Liver (tissue), 8 donors: ENCODE measurements at regions not wholly inside any gene's neighbourhood (a gene's known extent, or its start where the extent isn't known, plus 50 kb on each side); places are given as distances from the start of the nearest gene placed in this dataset.

Experiments
- DNase-seq: peaks from one replicate; pipeline ENCODE4 v3.0.0-alpha.2; 2017; ENCODE audit warnings: low spot score
- H3K27ac ChIP-seq, 2 donors: one replicate each; pipeline ENCODE4 v1.7.0; 2013; ENCODE audit warnings: inconsistent platforms in 2 of 2, low read length in 2 of 2, control low read depth in 1 of 2, low read depth in 1 of 2, mild to moderate bottlenecking in 1 of 2
- H3K27me3 ChIP-seq, 4 donors: one replicate each; pipeline versions ENCODE4 v1.6.1 to v1.7.0; 2013; ENCODE audit warnings: low read length in 3 of 4, inconsistent platforms in 1 of 4, mild to moderate bottlenecking in 1 of 4, moderate library complexity in 1 of 4; ENCODE audit not compliant: control insufficient read depth in 4 of 4, insufficient read depth in 4 of 4
- H3K36me3 ChIP-seq, 4 donors: one replicate each; pipeline versions ENCODE4 v1.6.1 to v1.7.0; 2013; ENCODE audit warnings: low read length in 3 of 4, mild to moderate bottlenecking in 3 of 4, low read depth in 1 of 4, moderate library complexity in 1 of 4; ENCODE audit not compliant: control insufficient read depth in 4 of 4, insufficient read depth in 3 of 4
- H3K4me1 ChIP-seq, 4 donors: one replicate each; pipeline versions ENCODE4 v1.6.1 to v1.7.0; 2013; ENCODE audit warnings: low read length in 3 of 4, mild to moderate bottlenecking in 3 of 4, moderate library complexity in 1 of 4; ENCODE audit not compliant: control insufficient read depth in 4 of 4, insufficient read depth in 4 of 4
- H3K4me3 ChIP-seq, 3 donors: one replicate each; pipeline versions ENCODE4 v1.6.1 to v1.7.0; 2013; ENCODE audit warnings: low read length in 3 of 3, control low read depth in 1 of 3, low read depth in 1 of 3, mild to moderate bottlenecking in 1 of 3
- H3K9ac ChIP-seq, 2 donors: one replicate each; pipeline ENCODE4 v1.7.0; 2013; ENCODE audit warnings: low read length in 2 of 2, mild to moderate bottlenecking in 2 of 2, moderate library complexity in 2 of 2, control low read depth in 1 of 2, low read depth in 1 of 2
- H3K9me3 ChIP-seq, 4 donors: one replicate each; pipeline versions ENCODE4 v1.6.1 to v1.7.0; 2013; ENCODE audit warnings: low read length in 3 of 4; ENCODE audit not compliant: control insufficient read depth in 4 of 4
- CTCF ChIP-seq: fragments of 150-350 bp; IDR thresholded peaks from 2 replicates; pipeline ENCODE4 v1.5.1; 2017; ENCODE audit warnings: improper control_type of control experiment, low read depth, low read length; ENCODE audit not compliant: missing input control
- FOXA1 ChIP-seq: IDR thresholded peaks from 2 replicates; pipeline ENCODE4 v1.6.1; 2016; ENCODE audit warnings: antibody characterized with exemption
- FOXA2 ChIP-seq: IDR thresholded peaks from 2 replicates; pipeline ENCODE4 v1.6.1; 2016; ENCODE audit warnings: antibody characterized with exemption
- HNF4A ChIP-seq, 2 donors: conservative IDR thresholded peaks; 2 replicates each; pipeline ENCODE4 v1.6.1; 2016; ENCODE audit warnings: antibody characterized with exemption in 2 of 2, mild to moderate bottlenecking in 2 of 2
- HNF4G ChIP-seq: IDR thresholded peaks from 2 replicates; pipeline ENCODE4 v1.6.1; 2016; ENCODE audit warnings: antibody characterized with exemption
- JUND ChIP-seq, 2 donors: IDR thresholded peaks; 2 replicates each; pipeline ENCODE4 v1.6.1; 2016; ENCODE audit warnings: antibody characterized with exemption in 2 of 2
- NR2F2 ChIP-seq: IDR thresholded peaks from 2 replicates; pipeline ENCODE4 v1.6.1; 2016; ENCODE audit warnings: antibody characterized with exemption
- RXRA ChIP-seq, 2 donors: IDR thresholded peaks; 2 replicates each; pipeline ENCODE4 v1.6.1; 2017 to 2018; ENCODE audit warnings: antibody characterized with exemption in 2 of 2, mild to moderate bottlenecking in 1 of 2
- SP1 ChIP-seq: IDR thresholded peaks from 2 replicates; pipeline ENCODE4 v1.6.1; 2018; ENCODE audit warnings: antibody characterized with exemption, mild to moderate bottlenecking
- TAF1 ChIP-seq: conservative IDR thresholded peaks from 2 replicates; pipeline ENCODE4 v1.6.1; 2016; ENCODE audit warnings: antibody characterized with exemption, mild to moderate bottlenecking
- ZBTB33 ChIP-seq: IDR thresholded peaks from 2 replicates; pipeline ENCODE4 v1.6.1; 2016; ENCODE audit warnings: antibody characterized with exemption
- WGBS: extraction: QIAGEN DNeasy Blood & Tissue Kit; methylation state at CpG from one replicate; pipeline ENCODE4 v1.1.7; 2013; 5-methylcytosine and 5-hydroxymethylcytosine counted together
- TF ChIP-seq, protein P1 (sequence below): IDR thresholded peaks from 2 replicates; pipeline ENCODE4 v1.6.1; 2016; ENCODE audit warnings: antibody characterized with exemption, mild to moderate bottlenecking
- TF ChIP-seq, protein P2 (sequence below): IDR thresholded peaks from 2 replicates; pipeline ENCODE4 v1.6.1; 2016; ENCODE audit warnings: antibody characterized with exemption
- TF ChIP-seq, protein P3 (sequence below): IDR thresholded peaks from 2 replicates; pipeline ENCODE4 v1.6.1; 2016; ENCODE audit warnings: antibody characterized with exemption
- donor health status: healthy.
- donor health status: healthy.
- donor health status: healthy.
- donor health status: healthy.
- donor health status: healthy.

GRCh38 chr22:49505337-49506009 is 322.2 kb downstream of the BRD1 start:
- no peaks in the 10 kb centered on the region for H3K36me3 ChIP-seq
- H3K27me3 ChIP-seq, result no peaks in the 10 kb centered on the region
- no peak overlapping the region for H3K9ac ChIP-seq
- no peak for DNase-seq
- no peaks in the 10 kb centered on the region for H3K4me1 ChIP-seq
- H3K27ac ChIP-seq, result no peak overlapping the region
- TF ChIP-seq SP1 (no peak), CTCF (no peak), NR2F2 (no peak), ZBTB33 (no peak), FOXA1 (no peak), HNF4A (conservative IDR thresholded peaks at IDR 0.05) (no peak), HNF4G (no peak)
- TF ChIP-seq, protein P1, sequence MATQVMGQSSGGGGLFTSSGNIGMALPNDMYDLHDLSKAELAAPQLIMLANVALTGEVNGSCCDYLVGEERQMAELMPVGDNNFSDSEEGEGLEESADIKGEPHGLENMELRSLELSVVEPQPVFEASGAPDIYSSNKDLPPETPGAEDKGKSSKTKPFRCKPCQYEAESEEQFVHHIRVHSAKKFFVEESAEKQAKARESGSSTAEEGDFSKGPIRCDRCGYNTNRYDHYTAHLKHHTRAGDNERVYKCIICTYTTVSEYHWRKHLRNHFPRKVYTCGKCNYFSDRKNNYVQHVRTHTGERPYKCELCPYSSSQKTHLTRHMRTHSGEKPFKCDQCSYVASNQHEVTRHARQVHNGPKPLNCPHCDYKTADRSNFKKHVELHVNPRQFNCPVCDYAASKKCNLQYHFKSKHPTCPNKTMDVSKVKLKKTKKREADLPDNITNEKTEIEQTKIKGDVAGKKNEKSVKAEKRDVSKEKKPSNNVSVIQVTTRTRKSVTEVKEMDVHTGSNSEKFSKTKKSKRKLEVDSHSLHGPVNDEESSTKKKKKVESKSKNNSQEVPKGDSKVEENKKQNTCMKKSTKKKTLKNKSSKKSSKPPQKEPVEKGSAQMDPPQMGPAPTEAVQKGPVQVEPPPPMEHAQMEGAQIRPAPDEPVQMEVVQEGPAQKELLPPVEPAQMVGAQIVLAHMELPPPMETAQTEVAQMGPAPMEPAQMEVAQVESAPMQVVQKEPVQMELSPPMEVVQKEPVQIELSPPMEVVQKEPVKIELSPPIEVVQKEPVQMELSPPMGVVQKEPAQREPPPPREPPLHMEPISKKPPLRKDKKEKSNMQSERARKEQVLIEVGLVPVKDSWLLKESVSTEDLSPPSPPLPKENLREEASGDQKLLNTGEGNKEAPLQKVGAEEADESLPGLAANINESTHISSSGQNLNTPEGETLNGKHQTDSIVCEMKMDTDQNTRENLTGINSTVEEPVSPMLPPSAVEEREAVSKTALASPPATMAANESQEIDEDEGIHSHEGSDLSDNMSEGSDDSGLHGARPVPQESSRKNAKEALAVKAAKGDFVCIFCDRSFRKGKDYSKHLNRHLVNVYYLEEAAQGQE, result no peak
- TF ChIP-seq, protein P2, sequence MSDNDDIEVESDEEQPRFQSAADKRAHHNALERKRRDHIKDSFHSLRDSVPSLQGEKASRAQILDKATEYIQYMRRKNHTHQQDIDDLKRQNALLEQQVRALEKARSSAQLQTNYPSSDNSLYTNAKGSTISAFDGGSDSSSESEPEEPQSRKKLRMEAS, result no peak
- TF ChIP-seq, protein P3, sequence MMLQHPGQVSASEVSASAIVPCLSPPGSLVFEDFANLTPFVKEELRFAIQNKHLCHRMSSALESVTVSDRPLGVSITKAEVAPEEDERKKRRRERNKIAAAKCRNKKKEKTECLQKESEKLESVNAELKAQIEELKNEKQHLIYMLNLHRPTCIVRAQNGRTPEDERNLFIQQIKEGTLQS, result no peak
- H3K4me3 ChIP-seq, result no peak overlapping the region
- H3K9me3 ChIP-seq, result peaks cover 0 to 3% (median 2%) of the 10 kb centered on the region in 4 donors
- 88% methylated on average over 7 of the region's 7 CpGs for WGBS

DNA sequence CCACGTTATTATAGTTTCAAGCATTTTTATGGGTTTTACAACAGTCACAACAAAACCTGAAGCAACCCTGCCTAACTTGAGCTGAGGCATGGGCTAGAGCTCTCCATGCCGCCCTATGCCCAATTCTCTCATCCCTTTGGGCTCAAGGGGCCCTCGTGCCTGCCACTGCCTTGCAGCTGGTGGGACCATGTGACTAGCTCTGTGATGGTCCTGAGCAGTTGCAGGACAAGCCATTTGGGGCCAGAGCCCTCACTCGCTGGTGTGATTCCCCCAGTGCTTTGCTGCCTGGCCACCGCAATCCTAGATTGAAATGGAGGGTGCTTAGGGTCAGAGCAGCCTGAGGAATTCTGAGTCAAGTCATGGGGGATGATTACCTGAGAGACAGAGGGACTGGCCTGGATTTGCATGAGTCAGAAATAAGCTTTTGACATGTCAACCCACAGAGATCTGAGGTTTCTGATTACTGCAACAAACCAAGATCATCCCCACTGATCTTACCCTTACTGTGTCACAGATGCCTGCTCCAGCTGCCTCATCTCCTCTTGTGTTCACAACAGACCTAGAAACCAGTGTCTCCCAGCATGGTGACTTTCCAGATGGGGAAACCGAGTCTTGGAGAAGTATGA is 323.7 kb downstream of the BRD1 start:
- no peak overlapping the region for H3K9ac ChIP-seq
- H3K9me3 ChIP-seq, result no peaks in the 10 kb centered on the region
- H3K4me1 ChIP-seq, result no peaks in the 10 kb centered on the region
- WGBS, result 74% methylated on average over 6 of the region's 6 CpGs
- H3K36me3 ChIP-seq, result no peaks in the 10 kb centered on the region
- no peak overlapping the region for H3K4me3 ChIP-seq
- no peak overlapping the region for H3K27ac ChIP-seq
- TF ChIP-seq, protein P3, result no peak
- TF ChIP-seq ZBTB33 (no peak), TAF1 (no peak), FOXA2 (no peak), RXRA (IDR thresholded peaks at IDR 0.05) (no peak), HNF4A (conservative IDR thresholded peaks at IDR 0.05) (no peak), JUND (IDR thresholded peaks at IDR 0.05) (no peak), FOXA1 (no peak), HNF4G (no peak)
- TF ChIP-seq, protein P1, result no peak
- no peak for DNase-seq
- H3K27me3 ChIP-seq, result no peaks in the 10 kb centered on the region
